ENCODE measurements at regions not wholly inside any gene's neighbourhood (a gene's known extent, or its start where the extent isn't known, plus 50 kb on each side); places are given as distances from the start of the nearest gene placed in this dataset.

- TF ChIP-seq CTCF (conservative IDR thresholded peaks at IDR 0.05; ENCODE audit: low read length) = no peak
- no peak for TF ChIP-seq EZH2phosphoT487 (IDR thresholded peaks at IDR 0.05; ENCODE audit: borderline replicate concordance)
Observed at GRCh38 chr2:204112084-204112770, 175.7 kb downstream of the ICOS start.
